ENCODE measurements at regions not wholly inside any gene's neighbourhood (a gene's known extent, or its start where the extent isn't known, plus 50 kb on each side); places are given as distances from the start of the nearest gene placed in this dataset.

DNA sequence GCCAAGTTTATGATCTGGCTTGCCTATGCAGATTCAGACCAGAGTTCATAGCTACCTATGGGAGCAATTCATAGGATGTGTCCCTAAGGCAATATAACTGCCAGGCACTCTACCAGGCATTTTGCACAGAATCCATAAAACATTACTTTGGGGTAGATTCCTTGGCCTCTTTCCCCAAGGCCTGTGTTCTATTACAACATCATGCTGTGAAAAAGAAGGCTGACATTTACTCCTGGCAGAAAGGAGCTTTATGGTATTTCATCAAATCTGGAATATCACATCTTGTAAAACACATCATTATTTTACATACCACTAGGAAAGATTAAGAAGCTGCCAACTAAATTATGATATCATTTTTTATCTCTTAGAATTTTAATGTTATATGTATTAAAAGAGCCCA lies 287.0 kb upstream of the MARCKS start:
- no peaks in the 10 kb centered on the region for H3K9me3 ChIP-seq (ENCODE audit: control insufficient read depth, low read length)
- H3K36me3 ChIP-seq (ENCODE audit: control insufficient read depth, insufficient read depth, low read length): no peaks in the 10 kb centered on the region
- no peak overlapping the region for H3K4me2 ChIP-seq (ENCODE audit: low read length)
- H2AFZ ChIP-seq: no peak overlapping the region
- no peaks in the 10 kb centered on the region for H3K79me2 ChIP-seq
- H3K27me3 ChIP-seq (ENCODE audit: control insufficient read depth, insufficient read depth, low read length): no peaks in the 10 kb centered on the region
- TF ChIP-seq, protein P1, sequence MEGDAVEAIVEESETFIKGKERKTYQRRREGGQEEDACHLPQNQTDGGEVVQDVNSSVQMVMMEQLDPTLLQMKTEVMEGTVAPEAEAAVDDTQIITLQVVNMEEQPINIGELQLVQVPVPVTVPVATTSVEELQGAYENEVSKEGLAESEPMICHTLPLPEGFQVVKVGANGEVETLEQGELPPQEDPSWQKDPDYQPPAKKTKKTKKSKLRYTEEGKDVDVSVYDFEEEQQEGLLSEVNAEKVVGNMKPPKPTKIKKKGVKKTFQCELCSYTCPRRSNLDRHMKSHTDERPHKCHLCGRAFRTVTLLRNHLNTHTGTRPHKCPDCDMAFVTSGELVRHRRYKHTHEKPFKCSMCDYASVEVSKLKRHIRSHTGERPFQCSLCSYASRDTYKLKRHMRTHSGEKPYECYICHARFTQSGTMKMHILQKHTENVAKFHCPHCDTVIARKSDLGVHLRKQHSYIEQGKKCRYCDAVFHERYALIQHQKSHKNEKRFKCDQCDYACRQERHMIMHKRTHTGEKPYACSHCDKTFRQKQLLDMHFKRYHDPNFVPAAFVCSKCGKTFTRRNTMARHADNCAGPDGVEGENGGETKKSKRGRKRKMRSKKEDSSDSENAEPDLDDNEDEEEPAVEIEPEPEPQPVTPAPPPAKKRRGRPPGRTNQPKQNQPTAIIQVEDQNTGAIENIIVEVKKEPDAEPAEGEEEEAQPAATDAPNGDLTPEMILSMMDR (IDR thresholded peaks at IDR 0.05): no peak
- H3K27ac ChIP-seq: no peak overlapping the region
- no peak overlapping the region for H3K4me3 ChIP-seq (ENCODE audit: low read depth, low read length)
- no peak overlapping the region for H3K9ac ChIP-seq
- H3K4me1 ChIP-seq: no peaks in the 10 kb centered on the region

GRCh38 chr6:113570641-113571040 lies 286.5 kb upstream of the MARCKS start:
- H3K27me3 ChIP-seq (ENCODE audit: control insufficient read depth, insufficient read depth, low read length): no peaks in the 10 kb centered on the region
- H3K79me2 ChIP-seq: no peaks in the 10 kb centered on the region
- H2AFZ ChIP-seq: no peak overlapping the region
- H3K27ac ChIP-seq: no peak overlapping the region
- H3K9me3 ChIP-seq (ENCODE audit: control insufficient read depth, low read length): no peaks in the 10 kb centered on the region
- H3K9ac ChIP-seq: no peak overlapping the region
- TF ChIP-seq, protein P1 (IDR thresholded peaks at IDR 0.05): no peak
- H3K4me1 ChIP-seq: no peaks in the 10 kb centered on the region
- no peak overlapping the region for H3K4me3 ChIP-seq (ENCODE audit: low read depth, low read length)
- no peak overlapping the region for H3K4me2 ChIP-seq (ENCODE audit: low read length)
- H3K36me3 ChIP-seq (ENCODE audit: control insufficient read depth, insufficient read depth, low read length): no peaks in the 10 kb centered on the region

- Histone ChIP-seq H3K27ac (no peak overlapping the region), H3K4me1 (no peaks in the 10 kb centered on the region), H3K36me3 (ENCODE audit: control insufficient read depth, insufficient read depth, low read length) (no peaks in the 10 kb centered on the region), H3K79me2 (no peaks in the 10 kb centered on the region), H2AFZ (no peak overlapping the region), H3K27me3 (ENCODE audit: control insufficient read depth, insufficient read depth, low read length) (no peaks in the 10 kb centered on the region), H3K4me3 (ENCODE audit: low read depth, low read length) (no peak overlapping the region), H3K4me2 (ENCODE audit: low read length) (no peak overlapping the region), H3K9ac (no peak overlapping the region), H3K9me3 (ENCODE audit: control insufficient read depth, low read length) (no peaks in the 10 kb centered on the region)
- TF ChIP-seq, protein P1 (IDR thresholded peaks at IDR 0.05): no peak
These were observed 283.0 kb upstream of the MARCKS start for GRCh38 chr6:113574147-113574546.

DNA sequence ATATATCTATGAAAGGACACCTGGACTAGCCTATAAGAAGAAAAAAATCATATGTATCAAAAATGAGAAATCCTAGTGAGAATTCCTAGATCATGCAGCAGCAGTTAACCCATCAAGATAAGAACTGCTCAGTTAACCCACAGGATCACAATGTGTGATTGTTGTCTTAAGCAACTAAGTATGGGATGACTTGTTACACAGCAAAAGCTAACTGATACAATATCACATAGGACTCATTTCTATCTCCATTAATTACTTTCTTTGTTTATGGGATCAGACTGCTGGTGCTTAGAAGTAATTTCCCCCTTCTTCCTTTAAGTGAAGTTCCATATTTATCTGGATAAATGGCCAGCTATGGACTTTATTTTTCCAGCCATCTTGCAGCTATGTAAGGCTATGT lies 280.8 kb upstream of the MARCKS start:
- Histone ChIP-seq H3K9ac (no peak overlapping the region), H3K27me3 (ENCODE audit: control insufficient read depth, insufficient read depth, low read length) (no peaks in the 10 kb centered on the region), H3K9me3 (ENCODE audit: control insufficient read depth, low read length) (no peaks in the 10 kb centered on the region)

DNA sequence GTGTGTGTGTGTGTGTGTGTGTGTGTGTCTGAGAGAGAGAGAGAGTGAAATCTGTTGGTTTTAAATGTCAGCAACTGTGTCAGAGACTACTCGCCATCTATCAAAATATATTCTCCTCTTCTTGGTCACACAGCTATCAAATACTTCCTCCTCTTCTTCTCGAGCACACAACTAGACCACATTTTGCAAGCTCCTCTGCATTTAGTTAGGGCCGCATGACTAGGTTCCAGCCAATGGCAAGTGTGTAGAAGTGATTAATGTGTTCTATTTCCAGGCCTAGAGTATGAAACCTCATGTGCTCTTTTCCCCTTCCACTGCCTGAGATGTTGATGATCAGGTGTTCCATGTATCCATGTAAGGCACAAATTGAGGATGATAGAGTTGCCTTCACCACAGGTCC lies 278.5 kb upstream of the MARCKS start:
- no peak overlapping the region for H3K4me2 ChIP-seq (ENCODE audit: low read length)
- H2AFZ ChIP-seq: no peak overlapping the region
- H3K9ac ChIP-seq: no peak overlapping the region
- no peaks in the 10 kb centered on the region for H3K9me3 ChIP-seq (ENCODE audit: control insufficient read depth, low read length)
- H3K79me2 ChIP-seq: no peaks in the 10 kb centered on the region
- H3K27ac ChIP-seq: no peak overlapping the region
- no peaks in the 10 kb centered on the region for H3K27me3 ChIP-seq (ENCODE audit: control insufficient read depth, insufficient read depth, low read length)
- no peak overlapping the region for H3K4me3 ChIP-seq (ENCODE audit: low read depth, low read length)
- TF ChIP-seq, protein P1 (IDR thresholded peaks at IDR 0.05): no peak
- no peaks in the 10 kb centered on the region for H3K4me1 ChIP-seq
- no peaks in the 10 kb centered on the region for H3K36me3 ChIP-seq (ENCODE audit: control insufficient read depth, insufficient read depth, low read length)

More for the DNA sequence above, 280.8 kb upstream of the MARCKS start:
- no peak overlapping the region for H3K4me3 ChIP-seq (ENCODE audit: low read depth, low read length)
- H3K27ac ChIP-seq: no peak overlapping the region
- H3K36me3 ChIP-seq (ENCODE audit: control insufficient read depth, insufficient read depth, low read length): no peaks in the 10 kb centered on the region
- TF ChIP-seq, protein P1 (IDR thresholded peaks at IDR 0.05): no peak
- H3K4me1 ChIP-seq: no peaks in the 10 kb centered on the region
- H3K79me2 ChIP-seq: no peaks in the 10 kb centered on the region
- no peak overlapping the region for H3K4me2 ChIP-seq (ENCODE audit: low read length)
- no peak overlapping the region for H2AFZ ChIP-seq
